ENCODE measurements at regions not wholly inside any gene's neighbourhood (a gene's known extent, or its start where the extent isn't known, plus 50 kb on each side); places are given as distances from the start of the nearest gene placed in this dataset.

GRCh38 chr2:128386066-128386465 is 67.4 kb upstream of the HS6ST1 start:
- no peak for ATAC-seq
- no TSS peak for BruUV-seq (replicated peaks)
- intact Hi-C loops (cut with micrococcal nuclease; ENCODE audit: unreplicated experiment) (loop anchor here (5.0 kb wide), 1 partner anchor 64 kb away; no protein-coding TSS in a partner anchor), in situ Hi-C loops (cut with HindIII; ENCODE audit: extremely low pct_ligation_motif_present, low pct_unique_long_range_greater_than_20kb) (no loop called here)
- CTCF ChIA-PET (ENCODE audit: low intra/inter-chr PET ratio, low total read pairs): no interaction called here
- no peaks in the 10 kb centered on the region for H3K9me3 ChIP-seq (ENCODE audit: low read length)
- H3K4me2 ChIP-seq (ENCODE audit: low read depth, low read length): no peak overlapping the region
- H3K4me3 ChIP-seq (replicated peaks in 1 of 3; ENCODE audit: insufficient read depth in 1 of 3, low read depth in 2 of 3, low read length in 3 of 3): no peak overlapping the region
- no peak overlapping the region for H3K9ac ChIP-seq (ENCODE audit: insufficient read depth, low read depth, low read length)
- H3K27me3 ChIP-seq (ENCODE audit: control insufficient read depth in 1 of 2, insufficient read depth in 2 of 2, low read length in 2 of 2): no peaks in the 10 kb centered on the region; a peak in 2 of 5 replicates
- POLR2A ChIA-PET: no interaction called here
- H4K20me1 ChIP-seq (ENCODE audit: insufficient read depth, low read length): no peaks in the 10 kb centered on the region
- WGBS (ENCODE audit: low lambda C conversion rate): 81% methylated on average over 13 of the region's 14 CpGs
- H3K36me3 ChIP-seq (replicated peaks in 1 of 2; ENCODE audit: control insufficient read depth in 1 of 2, insufficient read depth in 2 of 2, low read length in 2 of 2): no peaks in the 10 kb centered on the region
- peaks cover 26% of the 10 kb centered on the region for H3K4me1 ChIP-seq (ENCODE audit: insufficient read depth, low read length)
- FAIRE-seq: no peak
- H2AFZ ChIP-seq (ENCODE audit: low read length): no peak overlapping the region
- no peak for DNase-seq (ENCODE audit: low spot score)
- TF ChIP-seq ZNF281 (CRISPR knock-in tag; IDR thresholded peaks at IDR 0.05; ENCODE audit: borderline replicate concordance) (no peak), FOXO1 (CRISPR knock-in tag; IDR thresholded peaks at IDR 0.05) (no peak), ZNF691 (CRISPR knock-in tag; IDR thresholded peaks at IDR 0.05; ENCODE audit: borderline replicate concordance, low read depth) (no peak), ZNF501 (CRISPR knock-in tag; IDR thresholded peaks at IDR 0.05) (no peak), ZBTB7A (CRISPR knock-in tag; IDR thresholded peaks at IDR 0.05) (no peak), ZNF124 (CRISPR knock-in tag; IDR thresholded peaks at IDR 0.05) (no peak)
- H3K27ac ChIP-seq (ENCODE audit: extremely low read length, insufficient read depth, low read length): no peak overlapping the region
- no peaks in the 10 kb centered on the region for H3K79me2 ChIP-seq (ENCODE audit: insufficient read depth, low read length)
